Adrenal gland (tissue), 9 donors: ENCODE measurements at regions not wholly inside any gene's neighbourhood (a gene's known extent, or its start where the extent isn't known, plus 50 kb on each side); places are given as distances from the start of the nearest gene placed in this dataset.

Experiments used
- DNase-seq, 7 donors: peaks; one replicate each; pipeline ENCODE4 v3.0.0-alpha.2; 2019 to 2020
- H3K27ac ChIP-seq, 5 donors: fragments of 200-600 bp; sonication (generic) in 4 of 5; 1 replicate in 3 of 5; 2 replicates in 2 of 5; pipeline versions ENCODE4 v1.5.1 to v1.8.0; 2016 to 2020; ENCODE audit warnings: mild to moderate bottlenecking in 1 of 5
- H3K27me3 ChIP-seq: fragments of 200-600 bp; 2 replicates; pipeline ENCODE4 v1.8.0; 2021
- H3K36me3 ChIP-seq, 2 donors: fragments of 200-600 bp; replicated peaks in 1 of 2; 1 replicate in 1 of 2; 2 replicates in 1 of 2; pipeline versions ENCODE4 v1.5.1 to v1.8.0; 2018 to 2022
- H3K4me1 ChIP-seq, 2 donors: fragments of 200-600 bp; replicated peaks in 1 of 2; 1 replicate in 1 of 2; 2 replicates in 1 of 2; pipeline versions ENCODE4 v1.5.1 to v1.8.0; 2018 to 2021
- H3K4me3 ChIP-seq, 4 donors: fragments of 200-600 bp; sonication (generic) in 3 of 4; one replicate each; pipeline ENCODE4 v1.5.1; 2016 to 2018
- H3K9me3 ChIP-seq, 3 donors: fragments of 200-600 bp; sonication (generic) in 1 of 3; replicated peaks in 1 of 3; 1 replicate in 2 of 3; 2 replicates in 1 of 3; pipeline versions ENCODE4 v1.5.1 to v1.8.0; 2016 to 2021
- CTCF ChIP-seq, 6 experiments: fragments of 450-650 bp in 4 of 6; fragments of 200-600 bp in 2 of 6; sonication (generic) in 1 of 6; IDR thresholded peaks; 1 replicate in 5 of 6; 2 replicates in 1 of 6; pipeline versions ENCODE4 v1.5.1 to v1.8.0; 2016 to 2021; ENCODE audit warnings: antibody characterized with exemption in 6 of 6, mild to moderate bottlenecking in 2 of 6, moderate library complexity in 1 of 6
- POLR2A ChIP-seq, 2 donors: fragments of 450-650 bp; IDR thresholded peaks; one replicate each; pipeline ENCODE4 v1.6.1; 2017; ENCODE audit warnings: antibody characterized with exemption in 2 of 2, mild to moderate bottlenecking in 2 of 2, moderate library complexity in 1 of 2
- WGBS, 4 donors: extraction: QIAGEN DNeasy Blood & Tissue Kit in 2 of 4; methylation state at CpG; one replicate each; pipeline versions ENCODE4 v1.1.5 to v1.1.7; 2013 to 2017; 5-methylcytosine and 5-hydroxymethylcytosine counted together
- intact Hi-C, 2 donors: fragments of 100-400 bp; cut with DNase I; formaldehyde crosslinking; loops; one replicate each; pipeline versions ENCODE4 v1.14.1 to v1.15.0; 2022 to 2023
- donor health status: healthy with polysubstance abuse.
- donor health status: Bipolar disorder and iron deficiency.
- donor health status: DM: yes; HTN: yes; CAD: no.
- donor health status: DM: no; HTN: no; CAD: no.
- donor health status: DM: no; HTN: no; CAD: no.

- H3K36me3 ChIP-seq: no peaks in the 10 kb centered on the region
- no peak for DNase-seq
- no peak overlapping the region for H3K27ac ChIP-seq
- WGBS, 4 donors: 34 to 37% (median 37%) methylated on average over 1 of the region's 1 CpG
- no peaks in the 10 kb centered on the region for H3K9me3 ChIP-seq
- H3K27me3 ChIP-seq: no peaks in the 10 kb centered on the region
- TF ChIP-seq POLR2A (IDR thresholded peaks at IDR 0.05): no peak
- TF ChIP-seq CTCF (IDR thresholded peaks at IDR 0.05): no peak
- intact Hi-C loops: no loop called here
- no peak overlapping the region for H3K4me3 ChIP-seq
- H3K4me1 ChIP-seq: no peaks in the 10 kb centered on the region
Observed at GRCh38 chr3:21860082-21860475, 109.1 kb upstream of the ZNF385D start.

GRCh38 chr3:21860657-21861056 is 109.6 kb upstream of the ZNF385D start:
- no peaks in the 10 kb centered on the region for H3K9me3 ChIP-seq
- TF ChIP-seq CTCF (IDR thresholded peaks at IDR 0.05) (no peak), POLR2A (IDR thresholded peaks at IDR 0.05) (no peak)
- no peak overlapping the region for H3K4me3 ChIP-seq
- no peak overlapping the region for H3K27ac ChIP-seq
- no peaks in the 10 kb centered on the region for H3K4me1 ChIP-seq
- WGBS, 4 donors: 72 to 90% (median 78%) methylated on average over 1 of the region's 1 CpG
- no peaks in the 10 kb centered on the region for H3K27me3 ChIP-seq
- DNase-seq: no peak
- intact Hi-C loops: no loop called here
- H3K36me3 ChIP-seq: no peaks in the 10 kb centered on the region

DNA sequence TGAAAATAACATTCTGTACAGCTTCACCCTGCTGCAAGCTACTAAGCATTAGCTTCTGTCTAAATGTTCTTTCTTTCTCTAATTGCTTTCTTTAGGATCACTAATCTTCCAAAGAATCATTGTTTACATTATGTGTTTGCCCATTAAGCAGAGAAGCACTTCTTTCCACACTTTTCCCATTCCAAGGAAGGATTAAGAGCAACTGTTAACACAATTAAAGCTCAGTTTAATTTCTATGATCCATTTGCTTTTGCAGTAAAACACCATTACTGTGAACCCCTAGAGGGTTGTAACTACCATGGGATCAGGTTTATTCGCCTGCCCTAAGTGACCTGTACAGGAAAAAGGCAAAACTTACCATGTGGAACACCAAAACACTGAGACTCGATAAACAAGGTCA is 125.8 kb upstream of the ZNF385D start:
- DNase-seq: no peak
- TF ChIP-seq CTCF (IDR thresholded peaks at IDR 0.05): no peak
- no peak for TF ChIP-seq POLR2A (IDR thresholded peaks at IDR 0.05)
- 68 to 76% (median 73%) methylated on average over 2 of the region's 2 CpGs for WGBS, 4 donors
- no peaks in the 10 kb centered on the region for H3K9me3 ChIP-seq
- no peak overlapping the region for H3K27ac ChIP-seq
- no peak overlapping the region for H3K4me3 ChIP-seq
- no peaks in the 10 kb centered on the region for H3K27me3 ChIP-seq
- H3K4me1 ChIP-seq: no peaks in the 10 kb centered on the region
- intact Hi-C loops: no loop called here
- H3K36me3 ChIP-seq: no peaks in the 10 kb centered on the region

- no peak overlapping the region for H3K27ac ChIP-seq
Observed at GRCh38 chr3:21877214-21877754, 126.3 kb upstream of the ZNF385D start.

More at GRCh38 chr3:21877214-21877754, 126.3 kb upstream of the ZNF385D start:
- intact Hi-C loops: no loop called here
- Histone ChIP-seq H3K9me3 (no peaks in the 10 kb centered on the region), H3K27me3 (no peaks in the 10 kb centered on the region), H3K4me1 (no peaks in the 10 kb centered on the region), H3K4me3 (no peak overlapping the region), H3K36me3 (no peaks in the 10 kb centered on the region)
- no peak for TF ChIP-seq POLR2A (IDR thresholded peaks at IDR 0.05)
- TF ChIP-seq CTCF (IDR thresholded peaks at IDR 0.05): no peak
- DNase-seq: no peak
- 75 to 84% (median 78%) methylated on average over 6 of the region's 6 CpGs for WGBS, 4 donors
